ENCODE measurements at regions not wholly inside any gene's neighbourhood (a gene's known extent, or its start where the extent isn't known, plus 50 kb on each side); places are given as distances from the start of the nearest gene placed in this dataset.

DNA sequence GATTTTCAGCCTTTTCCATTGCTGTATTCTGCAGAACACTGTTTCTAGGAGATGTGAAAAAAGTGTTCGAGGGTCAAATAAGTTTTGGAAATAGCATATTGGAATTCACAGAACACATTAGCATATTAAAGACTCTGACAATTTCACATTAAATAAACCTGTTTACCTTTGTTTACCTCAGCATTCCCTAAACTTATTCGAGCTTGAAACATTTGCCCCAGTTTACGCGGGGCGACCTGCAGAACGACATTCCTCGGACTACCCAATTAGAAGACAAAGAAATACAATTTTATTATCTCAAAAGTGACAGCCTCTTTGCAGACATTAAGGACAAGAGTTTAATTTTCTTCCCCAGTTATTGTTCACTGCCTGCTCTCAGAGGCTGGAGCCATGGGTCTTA lies 110.3 kb upstream of the NFIB start:
- H3K4me3 Mint-ChIP-seq, result no peak overlapping the region
- DNase-seq, result no peak
- H3K27me3 Mint-ChIP-seq, result peaks cover 0 to 16% (median 14%) of the 10 kb centered on the region in 3 donors
- H3K4me1 Mint-ChIP-seq, result peaks cover 0 to 3% (median 0%) of the 10 kb centered on the region in 3 donors
- H3K27ac Mint-ChIP-seq, result no peak overlapping the region
- no peaks in the 10 kb centered on the region for H3K36me3 Mint-ChIP-seq
- peaks cover 0 to 3% (median 0%) of the 10 kb centered on the region in 7 donors for H3K9me3 Mint-ChIP-seq
- ATAC-seq (ENCODE audit: low read depth in 2 of 2), result no peak

GRCh38 chr9:14423815-14424261 lies 109.9 kb upstream of the NFIB start:
- H3K4me3 Mint-ChIP-seq, result no peak overlapping the region

DNA sequence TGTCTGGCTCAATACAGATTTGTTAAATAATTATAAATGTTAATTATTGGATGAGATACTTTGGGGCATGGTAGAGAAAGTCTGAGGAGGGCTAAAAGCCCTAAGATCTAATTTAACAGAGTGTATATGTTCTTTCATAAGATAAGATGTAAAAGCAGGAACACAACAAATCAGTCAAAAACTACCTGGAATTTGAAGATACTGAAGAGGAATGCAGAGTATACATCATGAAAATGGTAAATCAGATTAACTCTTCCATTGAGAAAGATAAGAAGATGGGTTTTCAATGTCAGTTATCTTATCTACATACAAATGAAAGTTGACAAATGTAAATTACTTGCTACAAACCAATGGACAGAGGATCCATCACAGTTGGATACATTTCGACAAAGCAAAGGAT lies 107.3 kb upstream of the NFIB start:
- no peak overlapping the region for H3K4me3 Mint-ChIP-seq
- peaks cover 0 to 2% (median 0%) of the 10 kb centered on the region in 7 donors for H3K9me3 Mint-ChIP-seq
- peaks cover 0 to 6% (median 4%) of the 10 kb centered on the region in 3 donors for H3K27me3 Mint-ChIP-seq
- ATAC-seq (ENCODE audit: low read depth in 2 of 2), result no peak
- no peak for DNase-seq
- H3K36me3 Mint-ChIP-seq, result no peaks in the 10 kb centered on the region
- no peaks in the 10 kb centered on the region for H3K4me1 Mint-ChIP-seq
- no peak overlapping the region for H3K27ac Mint-ChIP-seq

More at GRCh38 chr9:14423815-14424261, 109.9 kb upstream of the NFIB start:
- H3K27ac Mint-ChIP-seq, result no peak overlapping the region
- no peak for DNase-seq
- H3K36me3 Mint-ChIP-seq, result no peaks in the 10 kb centered on the region
- H3K9me3 Mint-ChIP-seq, result peaks cover 0 to 3% (median 0%) of the 10 kb centered on the region in 7 donors
- no peak for ATAC-seq (ENCODE audit: low read depth in 2 of 2)
- peaks cover 0 to 3% (median 0%) of the 10 kb centered on the region in 3 donors for H3K4me1 Mint-ChIP-seq
- H3K27me3 Mint-ChIP-seq, result peaks cover 0 to 13% (median 12%) of the 10 kb centered on the region in 3 donors

DNA sequence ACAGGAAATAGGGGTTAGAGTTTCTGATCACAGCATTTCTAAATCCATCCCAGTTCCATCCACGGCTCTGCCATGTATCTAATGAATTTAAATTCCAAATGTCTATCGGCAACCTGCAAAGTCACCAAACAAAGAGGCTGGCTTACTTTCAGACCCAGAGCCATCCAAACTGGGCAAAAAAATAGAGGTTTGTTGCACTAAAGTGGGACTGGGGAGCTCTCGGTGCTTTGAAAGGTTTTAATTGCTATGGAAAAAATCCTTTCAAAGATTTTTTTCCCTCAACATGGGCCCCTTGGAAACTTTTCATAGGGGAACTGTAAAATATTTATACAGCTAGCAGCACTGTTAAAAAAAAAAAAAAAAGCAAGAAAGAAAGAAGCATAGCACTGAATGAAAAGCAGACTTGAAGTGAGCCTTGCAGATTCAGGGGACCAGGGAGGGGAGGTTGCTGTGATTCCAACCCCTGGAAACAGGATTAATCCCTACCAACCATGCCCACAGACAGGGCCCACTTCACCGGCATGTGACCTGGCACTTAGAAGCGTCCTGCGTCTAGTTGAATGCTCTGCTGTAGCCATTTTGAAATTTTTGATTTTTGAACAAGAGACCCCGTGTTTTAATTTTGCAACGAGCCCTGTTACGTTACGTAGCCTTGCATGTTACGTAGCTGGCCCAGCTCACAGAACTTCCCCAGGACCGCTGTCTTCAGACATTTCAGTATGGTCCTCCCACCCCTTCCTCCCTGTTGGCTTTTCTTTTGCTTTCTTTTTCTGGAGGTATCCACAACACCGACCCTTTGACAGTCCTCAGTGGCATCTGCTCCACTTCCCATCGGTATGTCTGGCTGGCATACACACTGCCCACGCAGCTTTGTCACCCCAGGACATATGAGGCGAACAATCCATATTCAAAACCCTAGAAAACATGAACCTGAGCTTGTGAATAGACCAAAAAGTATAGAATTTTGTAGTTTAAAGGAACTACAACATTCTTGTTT lies 105.3 kb upstream of the NFIB start:
- no peaks in the 10 kb centered on the region for H3K36me3 Mint-ChIP-seq
- peaks cover 0 to 2% (median 0%) of the 10 kb centered on the region in 7 donors for H3K9me3 Mint-ChIP-seq
- H3K27me3 Mint-ChIP-seq, result peaks cover 0 to 6% (median 4%) of the 10 kb centered on the region in 3 donors
- no peaks in the 10 kb centered on the region for H3K4me1 Mint-ChIP-seq
- no peak for DNase-seq
- ATAC-seq (ENCODE audit: low read depth in 2 of 2), result no peak
- H3K27ac Mint-ChIP-seq, result no peak overlapping the region
- H3K4me3 Mint-ChIP-seq, result peak overlapping the region in 1 of 8 donors; percentile 66

DNA sequence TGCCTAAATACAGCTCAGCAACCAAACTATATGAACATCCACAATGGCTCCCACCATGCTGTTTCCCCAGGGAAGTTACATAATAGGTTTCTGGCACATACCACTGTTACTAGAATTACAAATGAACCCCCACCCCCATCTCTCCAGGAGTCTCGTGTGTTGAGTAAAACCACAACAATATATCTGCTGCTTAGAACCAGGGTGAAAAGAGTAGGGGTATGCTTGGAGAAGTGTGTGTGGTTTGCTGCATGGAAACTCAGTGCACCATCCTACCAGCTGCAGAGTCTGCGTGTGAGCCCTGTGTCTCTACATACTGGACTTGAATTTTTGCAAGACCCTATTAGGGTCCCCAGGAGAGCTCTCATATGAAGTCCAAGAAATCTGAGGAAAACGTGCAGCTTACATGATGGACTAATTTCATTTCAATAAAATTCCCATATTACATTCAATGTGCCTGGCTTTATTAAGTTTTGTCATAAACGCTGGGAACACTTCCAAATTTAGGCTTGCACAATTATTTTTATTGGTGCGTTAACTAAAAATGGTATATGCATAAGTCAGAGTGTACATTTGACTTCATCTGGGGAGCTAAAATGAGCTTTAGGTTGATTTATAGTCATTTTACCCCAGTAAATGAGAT lies 104.5 kb upstream of the NFIB start:
- ATAC-seq (ENCODE audit: low read depth in 2 of 2), result no peak
- Mint-ChIP-seq H3K9me3 (peaks cover 0 to 2% (median 0%) of the 10 kb centered on the region in 7 donors), H3K4me3 (peak overlapping the region in 1 of 8 donors; percentile 55), H3K27ac (no peak overlapping the region), H3K4me1 (no peaks in the 10 kb centered on the region), H3K27me3 (peaks cover 0 to 6% (median 4%) of the 10 kb centered on the region in 3 donors), H3K36me3 (no peaks in the 10 kb centered on the region)
- DNase-seq, result no peak

DNA sequence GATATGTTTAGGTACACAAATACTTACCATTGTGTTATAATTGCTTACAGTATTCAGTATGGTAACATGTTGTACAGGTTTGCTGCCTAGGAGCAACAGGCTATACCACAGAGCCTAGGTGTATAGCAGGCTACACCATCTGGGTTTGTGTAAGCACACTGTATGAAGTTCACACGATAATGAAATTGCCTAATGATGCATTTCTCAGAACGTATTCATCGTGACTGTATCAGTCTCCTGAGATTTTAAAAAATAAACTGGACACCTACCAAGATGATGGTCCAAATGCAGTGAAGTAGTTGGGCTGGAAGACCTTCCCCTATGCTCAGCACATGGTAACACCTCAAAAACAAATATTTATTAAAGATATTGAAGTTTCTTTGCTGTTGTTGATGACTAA lies 103.3 kb upstream of the NFIB start:
- Mint-ChIP-seq H3K27ac (no peak overlapping the region), H3K27me3 (peaks cover 0 to 6% (median 4%) of the 10 kb centered on the region in 3 donors), H3K9me3 (peaks cover 0 to 2% (median 0%) of the 10 kb centered on the region in 7 donors), H3K4me1 (no peaks in the 10 kb centered on the region), H3K4me3 (no peak overlapping the region), H3K36me3 (no peaks in the 10 kb centered on the region)
- DNase-seq, result no peak
- ATAC-seq (ENCODE audit: low read depth in 2 of 2), result no peak

GRCh38 chr9:14415947-14416346 lies 102.0 kb upstream of the NFIB start:
- no peak for ATAC-seq (ENCODE audit: low read depth in 2 of 2)
- H3K27ac Mint-ChIP-seq, result no peak overlapping the region
- no peaks in the 10 kb centered on the region for H3K4me1 Mint-ChIP-seq
- no peaks in the 10 kb centered on the region for H3K36me3 Mint-ChIP-seq
- H3K9me3 Mint-ChIP-seq, result peaks cover 0 to 2% (median 0%) of the 10 kb centered on the region in 7 donors
- no peak overlapping the region for H3K4me3 Mint-ChIP-seq
- peaks cover 0 to 6% (median 4%) of the 10 kb centered on the region in 3 donors for H3K27me3 Mint-ChIP-seq
- no peak for DNase-seq

GRCh38 chr9:14413812-14414211 lies 99.9 kb upstream of the NFIB start:
- no peak for ATAC-seq (ENCODE audit: low read depth in 2 of 2)
- Mint-ChIP-seq H3K27me3 (peaks cover 0 to 6% (median 4%) of the 10 kb centered on the region in 3 donors), H3K36me3 (no peaks in the 10 kb centered on the region), H3K9me3 (no peaks in the 10 kb centered on the region), H3K27ac (no peak overlapping the region), H3K4me1 (no peaks in the 10 kb centered on the region), H3K4me3 (no peak overlapping the region)
- no peak for DNase-seq

DNA sequence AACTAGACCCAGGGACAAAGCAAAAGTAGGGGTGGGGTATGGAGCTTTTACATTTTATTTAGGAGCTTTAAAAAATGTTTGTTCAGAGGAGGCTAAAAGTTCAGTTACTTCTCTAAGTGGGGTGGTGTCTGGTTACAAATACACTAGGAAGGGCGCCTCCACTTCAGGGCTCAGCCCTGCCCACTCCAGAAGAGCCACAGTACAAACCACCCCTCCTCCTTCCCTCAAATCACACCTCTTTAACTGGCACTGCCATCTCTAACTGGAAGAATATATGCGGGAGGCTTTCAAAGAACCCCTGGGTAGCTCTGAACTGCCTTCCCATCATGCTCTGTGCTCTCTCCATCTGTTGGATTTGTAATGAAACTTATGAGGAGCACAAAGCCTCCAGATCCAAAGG lies 98.8 kb upstream of the NFIB start:
- ATAC-seq (ENCODE audit: low read depth in 2 of 2) (no peak), DNase-seq (no peak)
- Mint-ChIP-seq H3K36me3 (no peaks in the 10 kb centered on the region), H3K4me1 (no peaks in the 10 kb centered on the region), H3K9me3 (peaks cover 0 to 1% (median 0%) of the 10 kb centered on the region in 7 donors), H3K4me3 (no peak overlapping the region), H3K27me3 (no peaks in the 10 kb centered on the region), H3K27ac (no peak overlapping the region)

DNA sequence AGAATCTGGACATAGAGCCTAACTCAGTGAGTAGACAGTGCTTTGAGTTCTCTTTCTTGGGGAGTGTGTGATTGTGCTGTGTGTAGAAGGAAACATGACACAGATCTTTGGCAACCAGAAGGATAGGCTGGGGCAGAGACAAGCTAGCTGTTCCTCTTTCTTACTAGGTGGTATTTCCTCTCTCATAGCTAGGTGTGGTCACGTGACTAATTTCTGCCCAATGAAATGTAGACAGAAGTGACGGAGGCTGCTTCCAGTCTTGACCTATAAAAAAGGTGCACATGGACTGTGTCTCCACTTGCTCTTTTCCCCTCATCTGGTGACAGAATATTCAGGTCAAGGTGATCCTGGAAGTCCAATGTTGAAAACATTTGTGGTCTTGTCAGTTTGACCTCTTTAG lies 92.5 kb upstream of the NFIB start:
- no peak overlapping the region for H3K27ac Mint-ChIP-seq
- peaks cover 0 to 4% (median 0%) of the 10 kb centered on the region in 7 donors for H3K9me3 Mint-ChIP-seq
- DNase-seq (no peak), ATAC-seq (ENCODE audit: low read depth in 2 of 2) (no peak)
- H3K4me1 Mint-ChIP-seq, result no peaks in the 10 kb centered on the region
- no peaks in the 10 kb centered on the region for H3K36me3 Mint-ChIP-seq
- H3K4me3 Mint-ChIP-seq, result no peak overlapping the region
- H3K27me3 Mint-ChIP-seq, result peaks cover 0 to 8% (median 0%) of the 10 kb centered on the region in 3 donors

- H3K4me1 Mint-ChIP-seq, result no peaks in the 10 kb centered on the region
- H3K9me3 Mint-ChIP-seq, result peaks cover 0 to 6% (median 0%) of the 10 kb centered on the region in 7 donors
- DNase-seq (no peak), ATAC-seq (ENCODE audit: low read depth in 2 of 2) (no peak)
- peaks cover 0 to 12% (median 4%) of the 10 kb centered on the region in 3 donors for H3K27me3 Mint-ChIP-seq
- H3K4me3 Mint-ChIP-seq, result no peak overlapping the region
- H3K27ac Mint-ChIP-seq, result no peak overlapping the region
- H3K36me3 Mint-ChIP-seq, result no peaks in the 10 kb centered on the region
Observed at GRCh38 chr9:14405176-14405706, 91.3 kb upstream of the NFIB start.

- no peak for ATAC-seq (ENCODE audit: low read depth in 2 of 2)
- H3K27me3 Mint-ChIP-seq, result peaks cover 0 to 12% (median 6%) of the 10 kb centered on the region in 3 donors
- H3K27ac Mint-ChIP-seq, result peak overlapping the region in 1 of 6 donors; percentile 39
- no peaks in the 10 kb centered on the region for H3K4me1 Mint-ChIP-seq
- H3K9me3 Mint-ChIP-seq, result peaks cover 0 to 6% (median 0%) of the 10 kb centered on the region in 7 donors
- H3K4me3 Mint-ChIP-seq, result no peak overlapping the region
- DNase-seq, result no peak
- H3K36me3 Mint-ChIP-seq, result no peaks in the 10 kb centered on the region
Observed at GRCh38 chr9:14403081-14403480, 89.1 kb upstream of the NFIB start.

DNA sequence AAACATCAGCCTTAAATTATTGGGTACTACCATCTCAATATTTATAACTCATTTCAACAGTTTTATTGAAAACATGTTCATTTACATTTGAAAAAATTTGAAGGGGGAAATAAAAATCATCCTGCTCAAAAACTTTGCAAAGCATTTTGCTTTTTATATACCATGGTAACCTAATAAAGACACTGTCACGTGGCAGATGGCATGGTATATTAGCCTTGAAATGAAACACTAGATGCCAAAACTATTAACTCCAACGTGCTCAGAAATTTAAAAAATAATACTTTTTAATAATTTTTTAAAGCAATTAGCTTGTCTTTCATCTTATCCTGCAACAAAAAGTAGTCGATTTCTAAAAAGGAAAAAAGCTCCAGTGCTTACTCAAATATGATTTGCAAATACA lies 88.6 kb upstream of the NFIB start:
- DNase-seq, result no peak
- Mint-ChIP-seq H3K4me3 (no peak overlapping the region), H3K4me1 (no peaks in the 10 kb centered on the region), H3K36me3 (no peaks in the 10 kb centered on the region), H3K9me3 (peaks cover 0 to 6% (median 0%) of the 10 kb centered on the region in 7 donors), H3K27ac (no peak overlapping the region), H3K27me3 (peaks cover 0 to 12% (median 6%) of the 10 kb centered on the region in 3 donors)
- ATAC-seq (ENCODE audit: low read depth in 2 of 2), result no peak
